Aorta (tissue), 5 donors: ENCODE measurements at regions not wholly inside any gene's neighbourhood (a gene's known extent, or its start where the extent isn't known, plus 50 kb on each side); places are given as distances from the start of the nearest gene placed in this dataset.

ENCODE experiments used
- ATAC-seq: fragments of 200-7000 bp; cut with Tn5 transposase; one replicate; pipeline ENCODE4 v1.9.1; 2022; ENCODE audit warnings: moderate library complexity; ENCODE audit not compliant: low FRiP score
- DNase-seq, 2 donors: peaks; one replicate each; pipeline ENCODE4 v3.0.0-alpha.2; 2020
- H3K27ac ChIP-seq, 2 donors: one replicate each; pipeline ENCODE4 v1.5.1; 2013; ENCODE audit warnings: low read length in 2 of 2, mild to moderate bottlenecking in 2 of 2, moderate library complexity in 2 of 2, control low read depth in 1 of 2, inconsistent platforms in 1 of 2, low read depth in 1 of 2
- H3K27me3 ChIP-seq, 2 donors: one replicate each; pipeline ENCODE4 v1.6.1; 2013; ENCODE audit warnings: control low read depth in 1 of 2, low read length in 1 of 2, mild to moderate bottlenecking in 1 of 2, moderate library complexity in 1 of 2; ENCODE audit not compliant: insufficient read depth in 2 of 2, control insufficient read depth in 1 of 2
- H3K36me3 ChIP-seq, 2 donors: one replicate each; pipeline ENCODE4 v1.6.1; 2013; ENCODE audit warnings: control low read depth in 1 of 2, low read length in 1 of 2, mild to moderate bottlenecking in 1 of 2; ENCODE audit not compliant: insufficient read depth in 2 of 2, control insufficient read depth in 1 of 2
- H3K4me1 ChIP-seq, 2 donors: one replicate each; pipeline ENCODE4 v1.6.1; 2013; ENCODE audit warnings: low read length in 2 of 2, control low read depth in 1 of 2, mild to moderate bottlenecking in 1 of 2, moderate library complexity in 1 of 2; ENCODE audit not compliant: insufficient read depth in 2 of 2, control insufficient read depth in 1 of 2
- H3K4me3 ChIP-seq, 2 donors: one replicate each; pipeline ENCODE4 v1.5.1; 2013; ENCODE audit warnings: low read length in 2 of 2, control low read depth in 1 of 2, mild to moderate bottlenecking in 1 of 2
- H3K9me3 ChIP-seq: one replicate; pipeline ENCODE4 v1.6.1; 2013; ENCODE audit warnings: mild to moderate bottlenecking, low read length; ENCODE audit not compliant: control insufficient read depth
- WGBS, 2 donors: extraction: QIAGEN DNeasy Blood & Tissue Kit; methylation state at CpG; one replicate each; pipeline ENCODE4 v1.1.7; 2013; 5-methylcytosine and 5-hydroxymethylcytosine counted together
- intact Hi-C, 2 donors: fragments of 100-400 bp; cut with DNase I; formaldehyde crosslinking; loops; one replicate each; pipeline versions ENCODE4 v1.14.2 to v1.15.0; 2022
- donor health status: healthy with polysubstance abuse.
- donor health status: Bipolar disorder and iron deficiency.
- donor health status: DM: no; HTN: no; CAD: no.
- donor health status: DM: no; HTN: no; CAD: no.
- donor health status: DM: yes; HTN: yes; CAD: no.

DNA sequence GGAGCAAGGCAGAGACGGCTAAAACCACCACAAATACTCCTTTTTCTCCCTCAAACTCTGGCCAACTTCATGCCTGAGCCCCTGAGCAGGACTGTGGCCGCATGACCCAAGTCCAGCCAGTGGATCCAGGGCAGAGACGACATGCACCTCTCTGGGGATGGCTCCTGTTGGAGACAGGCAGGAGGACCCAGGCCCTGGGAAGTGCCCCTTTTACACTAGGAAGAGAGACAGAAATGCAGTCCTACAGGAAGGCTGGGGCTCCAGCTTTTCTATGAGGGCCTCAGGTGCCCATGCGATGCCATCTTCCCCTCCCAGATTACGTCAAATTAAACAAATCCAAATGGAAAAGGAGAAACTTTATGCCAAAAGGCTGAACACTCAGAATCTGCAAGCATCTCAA, 498.0 kb downstream of the BRD1 start:
- intact Hi-C loops: no loop called here
- WGBS, 2 donors: 59 to 75% methylated on average over 5 of the region's 5 CpGs
- ATAC-seq: no peak
- Histone ChIP-seq H3K4me1 (no peaks in the 10 kb centered on the region), H3K27ac (no peak overlapping the region), H3K9me3 (peaks cover 6% of the 10 kb centered on the region), H3K4me3 (no peak overlapping the region), H3K36me3 (no peaks in the 10 kb centered on the region), H3K27me3 (no peaks in the 10 kb centered on the region)
- DNase-seq: no peak

DNA sequence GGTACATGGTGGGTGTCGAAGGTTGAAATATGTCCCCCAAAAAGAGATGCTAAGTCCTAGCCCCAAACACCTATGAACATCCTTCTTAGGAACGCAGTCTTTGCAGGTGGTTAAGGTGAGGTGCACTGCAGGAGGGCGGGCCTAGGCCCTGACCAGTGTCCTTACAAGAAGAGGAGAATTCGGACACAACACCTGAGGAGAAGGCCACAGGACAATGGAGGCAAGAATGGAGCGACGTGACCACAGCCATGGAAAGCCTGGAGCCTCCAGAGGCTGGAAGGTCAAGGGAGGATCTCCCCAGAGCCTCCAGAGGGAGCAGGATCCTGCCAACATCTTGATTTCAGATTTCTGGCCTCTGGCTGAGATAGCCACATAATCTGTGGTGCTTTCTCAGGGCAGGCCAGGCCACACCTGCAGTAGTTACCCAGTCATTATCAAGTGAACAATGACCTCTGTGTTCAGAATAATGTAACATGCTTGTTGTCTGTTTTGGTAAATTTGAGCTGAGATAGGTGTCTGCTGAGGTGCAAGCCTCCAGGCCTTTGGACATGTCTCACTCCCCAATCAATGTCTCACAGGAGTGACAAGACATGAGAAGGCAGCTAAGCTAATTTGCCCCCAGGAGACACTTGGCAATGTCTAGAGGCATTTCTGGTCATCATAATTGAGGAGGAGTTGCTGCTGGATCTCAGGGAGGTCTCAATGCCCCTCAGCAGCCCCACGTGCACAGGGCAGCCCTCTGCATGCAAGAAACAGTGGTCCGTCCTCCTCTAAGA, 498.9 kb downstream of the BRD1 start:
- DNase-seq (peak in 1 of 2 donors; percentile 54), ATAC-seq (no peak)
- H3K4me1 ChIP-seq: no peaks in the 10 kb centered on the region
- no peaks in the 10 kb centered on the region for H3K27me3 ChIP-seq
- peaks cover 6% of the 10 kb centered on the region for H3K9me3 ChIP-seq
- H3K27ac ChIP-seq: no peak overlapping the region
- WGBS, 2 donors: 82 to 83% methylated on average over 8 of the region's 8 CpGs
- H3K4me3 ChIP-seq: no peak overlapping the region
- intact Hi-C loops: no loop called here
- H3K36me3 ChIP-seq: no peaks in the 10 kb centered on the region

GRCh38 chr22:49328118-49328475, 499.6 kb downstream of the BRD1 start:
- 84 to 85% methylated on average over 6 of the region's 6 CpGs for WGBS, 2 donors
- peaks cover 6% of the 10 kb centered on the region for H3K9me3 ChIP-seq
- no peaks in the 10 kb centered on the region for H3K36me3 ChIP-seq
- no peak for ATAC-seq
- DNase-seq: peak in 1 of 2 donors; percentile 47
- intact Hi-C loops: no loop called here
- no peaks in the 10 kb centered on the region for H3K4me1 ChIP-seq
- no peaks in the 10 kb centered on the region for H3K27me3 ChIP-seq
- H3K27ac ChIP-seq: no peak overlapping the region
- H3K4me3 ChIP-seq: no peak overlapping the region

- intact Hi-C loops: no loop called here
- peaks cover 6% of the 10 kb centered on the region for H3K9me3 ChIP-seq
- no peaks in the 10 kb centered on the region for H3K36me3 ChIP-seq
- 76 to 78% methylated on average over 9 of the region's 9 CpGs for WGBS, 2 donors
- ATAC-seq: no peak
- no peak overlapping the region for H3K27ac ChIP-seq
- peak in 1 of 2 donors; percentile 49 for DNase-seq
- H3K4me1 ChIP-seq: no peaks in the 10 kb centered on the region
- no peak overlapping the region for H3K4me3 ChIP-seq
- no peaks in the 10 kb centered on the region for H3K27me3 ChIP-seq
Observed at GRCh38 chr22:49327411-49328117, 500.1 kb downstream of the BRD1 start.

- ATAC-seq (no peak), DNase-seq (no peak)
- Histone ChIP-seq H3K9me3 (peaks cover 3% of the 10 kb centered on the region), H3K4me3 (no peak overlapping the region), H3K4me1 (no peaks in the 10 kb centered on the region), H3K27me3 (no peaks in the 10 kb centered on the region), H3K36me3 (no peaks in the 10 kb centered on the region), H3K27ac (no peak overlapping the region)
- 78 to 85% methylated on average over 5 of the region's 5 CpGs for WGBS, 2 donors
- intact Hi-C loops: no loop called here
Observed at GRCh38 chr22:49326558-49326957, 501.1 kb downstream of the BRD1 start.

GRCh38 chr22:49325531-49326395, 501.9 kb downstream of the BRD1 start:
- WGBS, 2 donors: 81 to 83% methylated on average over 25 of the region's 25 CpGs
- intact Hi-C loops: no loop called here
- Histone ChIP-seq H3K27me3 (no peaks in the 10 kb centered on the region), H3K4me3 (no peak overlapping the region), H3K27ac (no peak overlapping the region), H3K9me3 (peaks cover 3% of the 10 kb centered on the region), H3K4me1 (no peaks in the 10 kb centered on the region), H3K36me3 (no peaks in the 10 kb centered on the region)
- DNase-seq (peak in 1 of 2 donors; percentile 54), ATAC-seq (no peak)

GRCh38 chr22:49324527-49325491, 502.9 kb downstream of the BRD1 start:
- WGBS, 2 donors: 86% methylated on average over 29 of the region's 29 CpGs
- H3K27ac ChIP-seq: no peak overlapping the region
- no peaks in the 10 kb centered on the region for H3K36me3 ChIP-seq
- H3K9me3 ChIP-seq: peaks cover 3% of the 10 kb centered on the region
- no peaks in the 10 kb centered on the region for H3K4me1 ChIP-seq
- H3K4me3 ChIP-seq: no peak overlapping the region
- intact Hi-C loops: no loop called here
- ATAC-seq (no peak), DNase-seq (peak in 1 of 2 donors; percentile 64)
- H3K27me3 ChIP-seq: no peaks in the 10 kb centered on the region
